Body of pancreas (tissue), 4 donors: ENCODE measurements at regions not wholly inside any gene's neighbourhood (a gene's known extent, or its start where the extent isn't known, plus 50 kb on each side); places are given as distances from the start of the nearest gene placed in this dataset.

ENCODE experiments used
- POLR2A ChIP-seq, 3 donors: fragments of 450-650 bp; IDR thresholded peaks; one replicate each; pipeline ENCODE4 v1.6.1; 2016; ENCODE audit warnings: antibody characterized with exemption in 3 of 3, mild to moderate bottlenecking in 2 of 3
- TF ChIP-seq, protein P1 (sequence below), 7 experiments: fragments of 450-650 bp in 4 of 7; fragments of 200-600 bp in 3 of 7; sonication (generic) in 3 of 7; IDR thresholded peaks; one replicate each; pipeline ENCODE4 v1.5.1; 2016 to 2019; ENCODE audit warnings: antibody characterized with exemption in 7 of 7

DNA sequence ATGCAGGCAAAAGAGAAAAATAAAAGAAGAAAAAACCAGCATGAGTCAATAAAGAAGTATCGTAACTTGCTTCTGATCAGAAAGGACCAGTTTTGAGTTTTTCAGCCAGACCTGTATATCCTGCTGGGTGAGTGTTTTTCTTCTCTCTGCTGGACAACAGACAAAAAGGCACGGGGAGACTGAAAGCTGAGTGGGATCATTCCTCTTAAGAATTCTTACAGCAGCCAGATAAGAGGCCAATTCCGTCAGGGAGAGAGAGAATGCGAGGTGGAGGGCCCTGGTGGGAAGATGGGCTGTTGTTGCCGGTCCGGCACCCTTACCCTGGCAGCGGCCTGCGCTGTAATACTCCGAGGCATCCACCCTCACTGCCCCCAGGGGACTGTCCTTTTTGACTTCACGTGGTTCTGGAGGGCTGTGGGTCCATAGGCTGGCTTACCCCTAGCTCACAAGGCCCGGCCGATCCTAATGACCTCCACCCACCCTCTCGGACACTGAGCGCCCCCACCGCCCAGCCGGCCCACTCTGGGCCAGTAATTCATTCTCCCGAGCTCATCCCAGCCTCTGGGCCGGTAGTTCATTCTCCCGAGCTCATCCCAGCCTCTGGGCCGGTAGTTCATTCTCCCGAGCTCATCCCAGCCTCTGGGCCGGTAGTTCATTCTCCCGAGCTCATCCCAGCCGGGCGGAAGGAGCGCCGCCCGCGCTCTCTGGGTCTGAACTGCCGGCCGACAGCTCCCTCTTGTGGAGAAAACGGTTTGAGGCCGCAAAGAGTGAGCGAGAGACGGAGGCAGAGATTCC is 118.3 kb upstream of the SIRPA start:
- TF ChIP-seq, protein P1, sequence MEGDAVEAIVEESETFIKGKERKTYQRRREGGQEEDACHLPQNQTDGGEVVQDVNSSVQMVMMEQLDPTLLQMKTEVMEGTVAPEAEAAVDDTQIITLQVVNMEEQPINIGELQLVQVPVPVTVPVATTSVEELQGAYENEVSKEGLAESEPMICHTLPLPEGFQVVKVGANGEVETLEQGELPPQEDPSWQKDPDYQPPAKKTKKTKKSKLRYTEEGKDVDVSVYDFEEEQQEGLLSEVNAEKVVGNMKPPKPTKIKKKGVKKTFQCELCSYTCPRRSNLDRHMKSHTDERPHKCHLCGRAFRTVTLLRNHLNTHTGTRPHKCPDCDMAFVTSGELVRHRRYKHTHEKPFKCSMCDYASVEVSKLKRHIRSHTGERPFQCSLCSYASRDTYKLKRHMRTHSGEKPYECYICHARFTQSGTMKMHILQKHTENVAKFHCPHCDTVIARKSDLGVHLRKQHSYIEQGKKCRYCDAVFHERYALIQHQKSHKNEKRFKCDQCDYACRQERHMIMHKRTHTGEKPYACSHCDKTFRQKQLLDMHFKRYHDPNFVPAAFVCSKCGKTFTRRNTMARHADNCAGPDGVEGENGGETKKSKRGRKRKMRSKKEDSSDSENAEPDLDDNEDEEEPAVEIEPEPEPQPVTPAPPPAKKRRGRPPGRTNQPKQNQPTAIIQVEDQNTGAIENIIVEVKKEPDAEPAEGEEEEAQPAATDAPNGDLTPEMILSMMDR (IDR thresholded peaks at IDR 0.05): peak; percentile 77 to 94 (median 87)
- peak in 1 of 3 donors; percentile 41 for TF ChIP-seq POLR2A (IDR thresholded peaks at IDR 0.05)
